HAP-1 (cell line): ENCODE measurements at regions not wholly inside any gene's neighbourhood (a gene's known extent, or its start where the extent isn't known, plus 50 kb on each side); places are given as distances from the start of the nearest gene placed in this dataset.
A peak's percentile ranks its signal among the peaks of the same experiment; 100 is the strongest.

Experiments
- DNase-seq, 2 experiments: peaks; one replicate each; pipeline ENCODE4 v3.0.0-alpha.2; 2016 to 2020; ENCODE audit warnings: low spot score in 2 of 2
- H3K27me3 ChIP-seq: fragments of 250-450 bp; sonication (Bioruptor Pico); 2 replicates; pipeline ENCODE4 v1.5.1; 2020; ENCODE audit warnings: low read depth, mild to moderate bottlenecking, moderate library complexity
- H3K36me3 ChIP-seq: fragments of 250-450 bp; sonication (Bioruptor Pico); replicated peaks from 2 replicates; pipeline ENCODE4 v1.5.1; 2020; ENCODE audit warnings: mild to moderate bottlenecking
- H3K4me1 ChIP-seq: fragments of 250-450 bp; sonication (Bioruptor Pico); 2 replicates; pipeline ENCODE4 v1.5.1; 2020; ENCODE audit warnings: mild to moderate bottlenecking
- H3K4me3 ChIP-seq: fragments of 250-450 bp; sonication (Bioruptor Pico); 2 replicates; pipeline ENCODE4 v1.5.1; 2020; ENCODE audit warnings: mild to moderate bottlenecking, moderate library complexity
- H3K9me3 ChIP-seq: fragments of 250-450 bp; sonication (Bioruptor Pico); 2 replicates; pipeline ENCODE4 v1.5.1; 2020; ENCODE audit warnings: mild to moderate bottlenecking, moderate library complexity
- in situ Hi-C: fragments of 300-500 bp; cut with MboI; formaldehyde crosslinking; loops from 3 replicates; pipeline ENCODE4 v1.14.3; 2020; ENCODE audit warnings: low sequenced_read_pairs, inconsistent platforms, mixed read lengths

GRCh38 chr19:33885236-33885635 is 88.6 kb downstream of the KCTD15 start:
- no peaks in the 10 kb centered on the region for H3K4me1 ChIP-seq
- H3K4me3 ChIP-seq: no peak overlapping the region
- no peaks in the 10 kb centered on the region for H3K9me3 ChIP-seq
- no peaks in the 10 kb centered on the region; the same call in 1 of the 2 replicates for H3K27me3 ChIP-seq
- in situ Hi-C loops: no loop called here
- H3K36me3 ChIP-seq: no peaks in the 10 kb centered on the region
- no peak for DNase-seq

GRCh38 chr19:33887891-33888290 is 91.2 kb downstream of the KCTD15 start:
- no peaks in the 10 kb centered on the region for H3K4me1 ChIP-seq
- H3K27me3 ChIP-seq: no peaks in the 10 kb centered on the region; the same call in 1 of the 2 replicates
- no peaks in the 10 kb centered on the region for H3K9me3 ChIP-seq
- in situ Hi-C loops: no loop called here
- no peak for DNase-seq
- no peak overlapping the region for H3K4me3 ChIP-seq
- H3K36me3 ChIP-seq: no peaks in the 10 kb centered on the region

GRCh38 chr19:33888665-33889064 is 92.0 kb downstream of the KCTD15 start:
- DNase-seq: no peak
- Histone ChIP-seq H3K4me1 (no peaks in the 10 kb centered on the region), H3K9me3 (no peaks in the 10 kb centered on the region), H3K27me3 (no peaks in the 10 kb centered on the region; the same call in 1 of the 2 replicates), H3K36me3 (no peaks in the 10 kb centered on the region), H3K4me3 (no peak overlapping the region)
- in situ Hi-C loops: no loop called here

- H3K27me3 ChIP-seq: no peaks in the 10 kb centered on the region; the same call in 1 of the 2 replicates
Measured at GRCh38 chr19:33890569-33890968, 93.9 kb downstream of the KCTD15 start.

DNA sequence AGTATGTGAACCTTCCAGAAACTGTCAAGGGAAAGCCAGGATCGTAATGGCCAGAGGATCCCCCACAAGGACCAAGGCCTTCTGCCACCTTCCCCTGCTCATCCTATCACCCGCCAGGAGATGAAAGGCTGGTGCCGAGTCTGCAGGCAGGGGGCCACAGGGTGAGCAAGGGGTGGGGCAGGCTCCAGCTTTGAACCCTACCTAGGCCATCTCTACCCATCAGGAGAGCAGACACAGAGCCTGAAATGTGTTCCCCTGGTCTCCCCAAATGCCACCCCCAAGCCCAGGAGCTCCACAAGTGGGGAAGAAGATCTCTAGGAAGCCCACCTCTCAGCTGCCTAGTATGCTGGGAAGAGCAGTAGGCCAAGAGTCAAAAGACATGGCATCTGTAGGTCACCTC is 95.1 kb downstream of the KCTD15 start:
- no peak overlapping the region for H3K4me3 ChIP-seq
- H3K9me3 ChIP-seq: no peaks in the 10 kb centered on the region
- no peak for DNase-seq
- no peaks in the 10 kb centered on the region for H3K36me3 ChIP-seq
- in situ Hi-C loops: no loop called here
- no peaks in the 10 kb centered on the region for H3K4me1 ChIP-seq
- no peaks in the 10 kb centered on the region for H3K27me3 ChIP-seq

More at GRCh38 chr19:33890569-33890968, 93.9 kb downstream of the KCTD15 start:
- no peaks in the 10 kb centered on the region for H3K4me1 ChIP-seq
- H3K36me3 ChIP-seq: no peaks in the 10 kb centered on the region
- H3K4me3 ChIP-seq: no peak overlapping the region
- in situ Hi-C loops: no loop called here
- no peak for DNase-seq
- H3K9me3 ChIP-seq: no peaks in the 10 kb centered on the region

GRCh38 chr19:33894787-33895186 is 98.1 kb downstream of the KCTD15 start:
- DNase-seq: no peak
- Histone ChIP-seq H3K36me3 (no peaks in the 10 kb centered on the region), H3K4me1 (no peaks in the 10 kb centered on the region), H3K9me3 (peaks cover 12% of the 10 kb centered on the region), H3K4me3 (no peak overlapping the region), H3K27me3 (no peaks in the 10 kb centered on the region)
- in situ Hi-C loops: no loop called here

DNA sequence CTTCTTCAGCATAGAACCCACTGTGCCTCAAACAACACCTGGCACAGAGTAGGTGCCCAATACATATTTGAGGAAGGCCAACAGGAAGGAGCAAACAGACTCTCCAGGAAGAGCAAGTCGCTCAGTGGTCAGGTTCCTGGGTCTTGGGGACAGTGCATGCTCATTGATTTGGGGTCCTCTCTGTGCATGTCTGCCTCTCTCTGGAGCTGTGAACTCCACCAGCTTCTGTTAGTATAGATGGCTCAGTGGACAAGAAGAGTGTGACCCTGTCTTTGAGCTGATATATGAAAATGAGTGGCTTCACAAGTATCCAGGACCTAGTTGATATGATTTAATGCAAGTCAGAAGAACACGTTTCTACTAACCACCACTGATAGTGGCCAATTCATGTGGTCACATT is 98.7 kb downstream of the KCTD15 start:
- H3K4me3 ChIP-seq: no peak overlapping the region
- in situ Hi-C loops: no loop called here
- H3K4me1 ChIP-seq: no peaks in the 10 kb centered on the region
- no peak for DNase-seq
- no peaks in the 10 kb centered on the region for H3K36me3 ChIP-seq
- peaks cover 12% of the 10 kb centered on the region for H3K9me3 ChIP-seq
- H3K27me3 ChIP-seq: no peaks in the 10 kb centered on the region

DNA sequence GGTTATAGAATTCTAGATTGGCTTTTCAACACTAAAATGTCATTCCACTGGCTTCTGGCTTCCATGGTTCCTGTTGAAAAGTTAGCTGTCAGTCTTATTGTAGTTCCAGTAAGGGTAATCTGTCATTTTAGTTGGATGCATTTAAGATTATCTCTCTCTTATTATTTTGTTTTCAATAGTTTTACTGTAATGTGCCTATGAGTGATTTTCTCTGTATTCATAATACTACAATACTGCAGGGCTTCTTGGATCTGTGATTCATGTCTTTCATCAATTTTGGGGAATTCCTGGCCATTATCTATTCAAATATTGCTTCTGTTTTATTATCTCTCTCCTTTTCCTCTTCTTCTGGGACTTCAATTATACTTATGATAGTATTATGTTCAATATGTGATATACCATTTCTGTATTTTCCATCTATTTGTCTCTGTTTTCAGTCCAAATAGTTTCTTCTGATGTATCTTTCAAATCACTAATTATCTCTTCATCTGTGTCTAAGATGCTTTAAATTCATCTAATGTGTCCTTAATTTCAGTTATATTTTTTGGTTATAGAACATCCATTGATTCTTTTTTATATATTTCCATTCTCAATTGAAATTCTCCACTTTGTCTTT is 101.5 kb downstream of the KCTD15 start:
- no peak for DNase-seq
- in situ Hi-C loops: no loop called here
- H3K4me3 ChIP-seq: no peak overlapping the region
- H3K9me3 ChIP-seq: peaks cover 12% of the 10 kb centered on the region
- H3K4me1 ChIP-seq: peaks cover under 1% of the 10 kb centered on the region
- H3K27me3 ChIP-seq: no peaks in the 10 kb centered on the region
- no peaks in the 10 kb centered on the region for H3K36me3 ChIP-seq

GRCh38 chr19:33900817-33901216 is 104.1 kb downstream of the KCTD15 start:
- in situ Hi-C loops: no loop called here
- Histone ChIP-seq H3K4me3 (no peak overlapping the region), H3K9me3 (peaks cover 12% of the 10 kb centered on the region), H3K4me1 (peaks cover 14% of the 10 kb centered on the region), H3K36me3 (no peaks in the 10 kb centered on the region), H3K27me3 (no peaks in the 10 kb centered on the region)
- DNase-seq: no peak

DNA sequence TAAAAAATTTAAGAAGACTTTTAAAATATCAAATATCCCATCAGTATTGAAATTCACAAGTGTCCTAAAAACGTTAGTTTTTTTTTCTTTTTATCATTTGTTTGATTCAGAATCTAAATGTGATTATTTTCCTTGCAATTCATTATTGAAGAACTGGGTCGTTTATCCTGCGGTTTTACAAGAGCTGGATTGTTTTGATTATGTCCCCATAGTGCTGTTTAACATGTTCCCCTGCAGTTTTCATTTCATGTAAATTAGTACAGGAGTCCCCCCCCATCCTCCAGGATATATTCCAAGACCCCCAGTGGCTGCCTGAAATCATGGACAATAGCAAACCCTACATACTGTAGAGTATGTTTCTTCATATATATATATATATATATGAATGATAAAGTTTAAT is 105.7 kb downstream of the KCTD15 start:
- H3K4me1 ChIP-seq: peaks cover 14% of the 10 kb centered on the region
- in situ Hi-C loops: no loop called here
- H3K4me3 ChIP-seq: no peak overlapping the region
- H3K9me3 ChIP-seq: peaks cover 12% of the 10 kb centered on the region
- no peaks in the 10 kb centered on the region for H3K36me3 ChIP-seq
- H3K27me3 ChIP-seq: no peaks in the 10 kb centered on the region
- no peak for DNase-seq

- no peaks in the 10 kb centered on the region for H3K27me3 ChIP-seq
- no peak overlapping the region for H3K4me3 ChIP-seq
- peaks cover 14% of the 10 kb centered on the region for H3K4me1 ChIP-seq
- no peaks in the 10 kb centered on the region for H3K36me3 ChIP-seq
- peak; percentile 32 to 54 for DNase-seq
- H3K9me3 ChIP-seq: peaks cover 9% of the 10 kb centered on the region
- in situ Hi-C loops: no loop called here
Measured at GRCh38 chr19:33902802-33903488, 106.3 kb downstream of the KCTD15 start.

DNA sequence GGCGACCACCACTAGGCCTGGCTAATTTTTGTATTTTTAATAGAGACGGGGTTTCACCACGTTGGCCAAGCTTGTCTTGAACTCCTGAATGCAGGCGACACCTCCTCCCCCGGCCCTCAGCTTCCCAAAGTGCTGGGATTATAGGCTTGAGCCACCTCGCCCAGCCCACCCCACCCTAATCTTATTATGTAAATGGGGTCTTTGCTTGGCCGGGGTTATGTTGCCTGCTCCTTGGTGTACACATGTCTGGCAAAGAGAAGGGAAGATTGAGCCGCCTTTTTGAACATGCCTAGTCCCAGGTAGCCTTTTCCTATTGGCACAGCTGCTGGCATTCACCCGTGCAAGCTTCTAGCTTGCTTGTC is 106.8 kb downstream of the KCTD15 start:
- H3K4me1 ChIP-seq: peaks cover 14% of the 10 kb centered on the region
- H3K36me3 ChIP-seq: no peaks in the 10 kb centered on the region
- H3K9me3 ChIP-seq: peaks cover 4% of the 10 kb centered on the region; the same call in 1 of the 2 replicates
- in situ Hi-C loops: no loop called here
- no peak overlapping the region for H3K4me3 ChIP-seq
- no peaks in the 10 kb centered on the region for H3K27me3 ChIP-seq
- peak; percentile 56 to 61 for DNase-seq

DNA sequence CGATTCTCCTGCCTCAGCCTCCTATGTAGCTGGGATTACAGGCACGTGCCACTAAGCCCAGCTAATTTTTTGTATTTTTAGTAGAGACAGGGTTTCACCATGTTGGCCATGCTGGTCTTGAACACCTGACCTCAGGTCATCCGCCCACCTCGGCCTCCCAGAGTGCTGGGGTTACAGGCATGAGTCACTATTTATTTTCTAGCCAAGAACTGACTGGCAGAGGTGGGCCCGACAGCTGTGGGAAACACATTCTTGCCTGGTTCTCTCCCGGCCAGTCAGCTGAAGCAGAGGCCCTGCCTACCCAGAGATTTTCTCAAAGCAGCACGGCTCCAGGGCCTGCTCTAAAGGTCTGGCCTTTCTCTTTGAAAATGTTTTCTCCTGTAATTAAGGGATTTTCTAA is 108.0 kb downstream of the KCTD15 start:
- Histone ChIP-seq H3K36me3 (no peaks in the 10 kb centered on the region), H3K27me3 (no peaks in the 10 kb centered on the region), H3K4me3 (no peak overlapping the region), H3K4me1 (peaks cover 14% of the 10 kb centered on the region), H3K9me3 (no peaks in the 10 kb centered on the region)
- in situ Hi-C loops: no loop called here
- DNase-seq: no peak

GRCh38 chr19:33905473-33905936 is 108.8 kb downstream of the KCTD15 start:
- no peak for DNase-seq
- H3K36me3 ChIP-seq: no peaks in the 10 kb centered on the region

More at GRCh38 chr19:33905473-33905936, 108.8 kb downstream of the KCTD15 start:
- peaks cover 14% of the 10 kb centered on the region for H3K4me1 ChIP-seq
- H3K4me3 ChIP-seq: peak overlapping the region; percentile 26
- in situ Hi-C loops: no loop called here
- no peaks in the 10 kb centered on the region for H3K27me3 ChIP-seq
- no peaks in the 10 kb centered on the region for H3K9me3 ChIP-seq
